Heart left ventricle (tissue), 16 donors: ENCODE measurements at regions not wholly inside any gene's neighbourhood (a gene's known extent, or its start where the extent isn't known, plus 50 kb on each side); places are given as distances from the start of the nearest gene placed in this dataset.

ENCODE experiments used
- ATAC-seq, 4 donors: fragments of 200-7000 bp; cut with Tn5 transposase; one replicate each; pipeline ENCODE4 v1.9.1; 2020 to 2022; ENCODE audit warnings: moderate library complexity in 4 of 4, mild to moderate bottlenecking in 3 of 4, moderate number of reproducible peaks in 1 of 4
- DNase-seq, 5 donors: peaks; one replicate each; pipeline ENCODE4 v3.0.0-alpha.2; 2020
- H3K27ac ChIP-seq, 12 donors: fragments of 200-600 bp; sonication (generic) in 4 of 12; one replicate each; pipeline versions ENCODE4 v1.5.0 to v1.8.0; 2016 to 2022; ENCODE audit warnings: mild to moderate bottlenecking in 2 of 12
- H3K27me3 ChIP-seq, 9 donors: fragments of 200-600 bp; sonication (generic) in 2 of 9; one replicate each; pipeline versions ENCODE4 v1.5.1 to v1.8.0; 2016 to 2022; ENCODE audit warnings: mild to moderate bottlenecking in 3 of 9
- H3K36me3 ChIP-seq, 9 donors: fragments of 200-600 bp; sonication (generic) in 2 of 9; one replicate each; pipeline versions ENCODE4 v1.5.0 to v1.8.0; 2018 to 2022; ENCODE audit warnings: mild to moderate bottlenecking in 2 of 9
- H3K4me1 ChIP-seq, 12 donors: fragments of 200-600 bp; sonication (generic) in 4 of 12; one replicate each; pipeline versions ENCODE4 v1.5.0 to v1.8.0; 2016 to 2022; ENCODE audit warnings: mild to moderate bottlenecking in 3 of 12
- H3K4me3 ChIP-seq, 12 donors: fragments of 200-600 bp; sonication (generic) in 4 of 12; one replicate each; pipeline versions ENCODE4 v1.5.0 to v1.8.0; 2017 to 2022; ENCODE audit warnings: mild to moderate bottlenecking in 9 of 12, moderate library complexity in 4 of 12
- H3K9me3 ChIP-seq, 12 donors: fragments of 200-600 bp; sonication (generic) in 4 of 12; one replicate each; pipeline versions ENCODE4 v1.5.0 to v1.8.0; 2016 to 2022; ENCODE audit warnings: mild to moderate bottlenecking in 1 of 12
- POLR2A ChIP-seq, 2 donors: fragments of 450-650 bp; IDR thresholded peaks; one replicate each; pipeline ENCODE4 v1.6.1; 2017; ENCODE audit warnings: antibody characterized with exemption in 2 of 2, mild to moderate bottlenecking in 2 of 2, moderate library complexity in 2 of 2
- WGBS, 4 donors: extraction: QIAGEN DNeasy Blood & Tissue Kit in 2 of 4; methylation state at CpG; one replicate each; pipeline versions ENCODE4 v1.1.5 to v1.1.7; 2013 to 2018; 5-methylcytosine and 5-hydroxymethylcytosine counted together
- intact Hi-C, 10 donors: fragments of 100-400 bp; cut with DNase I; formaldehyde crosslinking; loops; one replicate each; pipeline versions ENCODE4 v1.11.1 to v1.14.2; 2022
- TF ChIP-seq, protein P1 (sequence below), 12 donors: fragments of 200-600 bp; sonication (generic) in 4 of 12; IDR thresholded peaks; one replicate each; pipeline versions ENCODE4 v1.5.0 to v1.8.0; 2018 to 2022; ENCODE audit warnings: antibody characterized with exemption in 12 of 12, mild to moderate bottlenecking in 5 of 12
- donor health status: ischemic (EF 13 %, LVEDD 7.1; RV severe dilation, severe dysfunction).
- donor health status: healthy with polysubstance abuse.
- donor health status: DM: no; HTN: yes; CAD: no.
- donor health status: DM: no; HTN: no; CAD: no.
- donor health status: ischemic (EF 25% LVEDD 6.9; RV normal size, moderate dysfunction).
- donor health status: ischemic (EF 25% LVEDD 5.7; RV mildly dilated, moderate dysfunction).
- donor health status: healthy.
- donor health status: DM: yes; HTN: yes; CAD: no.
- donor health status: ischemic (EF 35%, LVEDD 5.7; RV mildly dilated, moderate dysfunction).
- donor health status: nonischemic (EF 11% LVEDD 7.7; RV severe dilation, severe dysfunction).
- donor health status: DM: yes; HTN: yes; CAD: no.
- donor health status: PGD.
- donor health status: ischemic (EF 29% LVEDD 5.4; RV normal size, mild dysfunction).
- donor health status: nonischemic (EF 23%, LVEDD 6.1; RV moderate dilation, normal function).

DNA sequence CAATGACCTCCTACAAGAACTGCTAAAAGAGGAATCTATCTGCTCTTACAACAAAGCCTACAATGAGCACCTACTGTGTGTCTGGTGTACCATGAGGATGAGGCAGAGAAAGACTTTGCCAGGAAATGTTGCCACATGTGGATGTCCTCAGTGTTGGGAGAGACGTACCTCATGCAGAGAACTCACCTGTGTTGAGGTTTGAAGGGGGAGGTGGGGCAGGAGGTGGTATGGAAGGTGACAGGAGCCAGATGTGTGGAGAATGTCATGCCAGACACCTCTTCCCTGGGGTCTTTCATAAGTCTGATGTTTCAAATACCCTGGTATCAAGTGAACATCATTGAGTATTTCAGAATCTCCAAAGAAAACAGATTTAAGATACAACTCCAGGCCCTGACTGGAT, 220.1 kb upstream of the RNF32 start:
- no peak for TF ChIP-seq POLR2A (IDR thresholded peaks at IDR 0.05)
- TF ChIP-seq, protein P1, sequence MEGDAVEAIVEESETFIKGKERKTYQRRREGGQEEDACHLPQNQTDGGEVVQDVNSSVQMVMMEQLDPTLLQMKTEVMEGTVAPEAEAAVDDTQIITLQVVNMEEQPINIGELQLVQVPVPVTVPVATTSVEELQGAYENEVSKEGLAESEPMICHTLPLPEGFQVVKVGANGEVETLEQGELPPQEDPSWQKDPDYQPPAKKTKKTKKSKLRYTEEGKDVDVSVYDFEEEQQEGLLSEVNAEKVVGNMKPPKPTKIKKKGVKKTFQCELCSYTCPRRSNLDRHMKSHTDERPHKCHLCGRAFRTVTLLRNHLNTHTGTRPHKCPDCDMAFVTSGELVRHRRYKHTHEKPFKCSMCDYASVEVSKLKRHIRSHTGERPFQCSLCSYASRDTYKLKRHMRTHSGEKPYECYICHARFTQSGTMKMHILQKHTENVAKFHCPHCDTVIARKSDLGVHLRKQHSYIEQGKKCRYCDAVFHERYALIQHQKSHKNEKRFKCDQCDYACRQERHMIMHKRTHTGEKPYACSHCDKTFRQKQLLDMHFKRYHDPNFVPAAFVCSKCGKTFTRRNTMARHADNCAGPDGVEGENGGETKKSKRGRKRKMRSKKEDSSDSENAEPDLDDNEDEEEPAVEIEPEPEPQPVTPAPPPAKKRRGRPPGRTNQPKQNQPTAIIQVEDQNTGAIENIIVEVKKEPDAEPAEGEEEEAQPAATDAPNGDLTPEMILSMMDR (IDR thresholded peaks at IDR 0.05): no peak

DNA sequence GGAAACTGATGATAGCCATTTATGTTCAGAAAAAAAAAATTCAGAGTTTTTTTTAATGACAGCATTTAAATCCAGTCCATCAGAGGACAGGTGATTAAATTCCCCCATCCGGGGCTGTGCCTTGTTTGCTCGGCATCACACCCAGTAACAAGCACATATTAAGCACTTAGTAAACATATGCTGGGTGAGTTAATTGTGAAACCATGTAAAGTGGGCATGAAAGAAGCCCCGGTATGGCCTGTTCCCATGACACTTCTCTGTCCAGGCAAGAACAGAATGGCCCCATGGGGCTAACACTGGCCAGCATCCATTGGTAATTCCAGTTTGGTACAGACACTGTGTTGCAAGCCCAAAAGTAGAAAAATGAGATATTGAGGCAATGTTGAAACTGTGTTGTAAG, 220.8 kb upstream of the RNF32 start:
- Histone ChIP-seq H3K9me3 (peaks cover 0 to 7% (median 0%) of the 10 kb centered on the region in 12 donors), H3K4me3 (no peak overlapping the region), H3K4me1 (no peaks in the 10 kb centered on the region), H3K27ac (no peak overlapping the region), H3K36me3 (no peaks in the 10 kb centered on the region), H3K27me3 (no peaks in the 10 kb centered on the region)
- ATAC-seq: no peak
- DNase-seq: no peak
- intact Hi-C loops: no loop called here
- TF ChIP-seq, protein P1 (IDR thresholded peaks at IDR 0.05): no peak
- TF ChIP-seq POLR2A (IDR thresholded peaks at IDR 0.05): no peak
- WGBS, 4 donors: 69 to 84% (median 77%) methylated on average over 3 of the region's 3 CpGs

More for the DNA sequence above, 220.1 kb upstream of the RNF32 start:
- DNase-seq: no peak
- H3K9me3 ChIP-seq: peaks cover 0 to 7% (median 0%) of the 10 kb centered on the region in 12 donors
- H3K36me3 ChIP-seq: no peaks in the 10 kb centered on the region
- no peak for ATAC-seq
- intact Hi-C loops: no loop called here
- 64 to 88% (median 83%) methylated on average over 1 of the region's 1 CpG for WGBS, 4 donors
- H3K4me1 ChIP-seq: no peaks in the 10 kb centered on the region
- H3K27ac ChIP-seq: no peak overlapping the region
- peaks cover 0 to 4% (median 0%) of the 10 kb centered on the region in 9 donors for H3K27me3 ChIP-seq
- no peak overlapping the region for H3K4me3 ChIP-seq

DNA sequence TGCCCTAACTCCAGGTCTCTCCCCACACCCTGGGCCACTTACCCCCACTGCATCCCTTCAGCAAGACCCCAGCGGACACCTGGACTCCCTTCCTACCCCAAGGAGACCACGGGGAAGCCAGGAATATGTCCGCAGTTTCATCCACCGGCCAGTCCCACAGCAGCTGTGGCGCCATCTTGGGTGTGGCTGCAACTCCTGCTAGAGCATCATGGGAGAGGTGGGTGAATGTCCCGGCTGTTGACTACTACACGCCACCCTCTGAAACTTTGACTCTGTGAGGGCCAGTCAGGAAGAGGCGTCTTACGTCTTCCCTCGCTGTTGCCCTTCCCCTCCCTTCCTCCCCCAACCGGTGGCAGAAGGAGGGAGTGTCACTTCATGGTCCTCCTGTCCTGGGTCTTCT, 238.3 kb upstream of the RNF32 start:
- peaks cover 0 to 15% (median 0%) of the 10 kb centered on the region in 9 donors for H3K27me3 ChIP-seq
- intact Hi-C loops: no loop called here
- DNase-seq (no peak), ATAC-seq (no peak)
- peaks cover 0 to 11% (median 0%) of the 10 kb centered on the region in 12 donors for H3K9me3 ChIP-seq
- no peak overlapping the region for H3K4me3 ChIP-seq
- H3K36me3 ChIP-seq: no peaks in the 10 kb centered on the region
- no peak overlapping the region for H3K27ac ChIP-seq
- TF ChIP-seq, protein P1 (IDR thresholded peaks at IDR 0.05): no peak
- TF ChIP-seq POLR2A (IDR thresholded peaks at IDR 0.05): no peak
- 87 to 95% (median 91%) methylated on average over 8 to 11 of the region's 11 CpGs for WGBS, 4 donors
- H3K4me1 ChIP-seq: no peaks in the 10 kb centered on the region

DNA sequence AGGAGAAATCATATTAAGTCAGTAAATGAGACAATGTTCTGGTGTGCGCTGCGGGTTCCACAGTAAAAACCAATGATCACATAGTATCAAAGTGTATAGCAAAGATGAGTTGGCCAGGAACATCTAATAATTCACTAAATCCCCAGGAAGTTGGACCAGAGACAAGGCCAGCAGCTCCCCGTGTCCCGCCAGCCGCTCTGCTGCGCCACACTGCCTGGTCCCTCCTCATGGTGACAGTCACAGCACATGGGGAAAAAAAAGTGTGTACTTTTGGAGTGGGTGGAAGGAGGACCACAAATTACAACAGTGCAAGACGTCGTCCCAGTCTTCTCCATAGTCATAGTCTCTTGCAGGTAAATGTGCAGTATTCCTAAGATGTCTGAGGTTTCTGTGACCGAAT, 239.0 kb upstream of the RNF32 start:
- intact Hi-C loops: no loop called here
- no peak for ATAC-seq

More for the DNA sequence above, 239.0 kb upstream of the RNF32 start:
- Histone ChIP-seq H3K27ac (no peak overlapping the region), H3K4me1 (no peaks in the 10 kb centered on the region), H3K27me3 (peaks cover 0 to 15% (median 0%) of the 10 kb centered on the region in 9 donors), H3K9me3 (peaks cover 0 to 11% (median 0%) of the 10 kb centered on the region in 12 donors), H3K36me3 (no peaks in the 10 kb centered on the region), H3K4me3 (no peak overlapping the region)
- WGBS, 4 donors: 89 to 91% (median 90%) methylated on average over 9 of the region's 9 CpGs
- no peak for DNase-seq
- TF ChIP-seq POLR2A (IDR thresholded peaks at IDR 0.05): no peak
- TF ChIP-seq, protein P1 (IDR thresholded peaks at IDR 0.05): no peak
